ENCODE measurements at regions not wholly inside any gene's neighbourhood (a gene's known extent, or its start where the extent isn't known, plus 50 kb on each side); places are given as distances from the start of the nearest gene placed in this dataset.

DNA sequence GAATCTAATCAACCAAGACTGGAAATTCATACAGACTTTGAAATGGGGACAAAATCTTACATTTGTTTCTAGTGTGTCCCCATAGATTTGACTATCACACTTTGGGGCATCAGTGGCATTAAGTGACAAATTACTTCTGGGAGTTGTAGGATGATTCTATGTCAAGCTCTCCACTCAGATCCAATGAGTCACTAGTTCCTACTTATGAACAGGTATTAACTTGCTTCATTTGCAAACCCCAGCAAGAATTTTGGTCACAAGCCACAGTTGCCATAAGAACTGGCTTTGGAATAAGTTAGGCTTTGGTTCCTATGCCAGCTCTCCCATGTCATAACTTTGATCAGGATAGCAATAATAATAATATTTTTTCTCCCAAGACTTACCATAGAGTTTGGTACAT is 77.6 kb upstream of the PTPRK start:
- TF ChIP-seq, protein P1, sequence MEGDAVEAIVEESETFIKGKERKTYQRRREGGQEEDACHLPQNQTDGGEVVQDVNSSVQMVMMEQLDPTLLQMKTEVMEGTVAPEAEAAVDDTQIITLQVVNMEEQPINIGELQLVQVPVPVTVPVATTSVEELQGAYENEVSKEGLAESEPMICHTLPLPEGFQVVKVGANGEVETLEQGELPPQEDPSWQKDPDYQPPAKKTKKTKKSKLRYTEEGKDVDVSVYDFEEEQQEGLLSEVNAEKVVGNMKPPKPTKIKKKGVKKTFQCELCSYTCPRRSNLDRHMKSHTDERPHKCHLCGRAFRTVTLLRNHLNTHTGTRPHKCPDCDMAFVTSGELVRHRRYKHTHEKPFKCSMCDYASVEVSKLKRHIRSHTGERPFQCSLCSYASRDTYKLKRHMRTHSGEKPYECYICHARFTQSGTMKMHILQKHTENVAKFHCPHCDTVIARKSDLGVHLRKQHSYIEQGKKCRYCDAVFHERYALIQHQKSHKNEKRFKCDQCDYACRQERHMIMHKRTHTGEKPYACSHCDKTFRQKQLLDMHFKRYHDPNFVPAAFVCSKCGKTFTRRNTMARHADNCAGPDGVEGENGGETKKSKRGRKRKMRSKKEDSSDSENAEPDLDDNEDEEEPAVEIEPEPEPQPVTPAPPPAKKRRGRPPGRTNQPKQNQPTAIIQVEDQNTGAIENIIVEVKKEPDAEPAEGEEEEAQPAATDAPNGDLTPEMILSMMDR (IDR thresholded peaks at IDR 0.05): no peak
- no peak for TF ChIP-seq POLR2A (IDR thresholded peaks at IDR 0.05)
